Calu3 (cell line): ENCODE measurements at regions not wholly inside any gene's neighbourhood (a gene's known extent, or its start where the extent isn't known, plus 50 kb on each side); places are given as distances from the start of the nearest gene placed in this dataset.
A peak's percentile ranks its signal among the peaks of the same experiment; 100 is the strongest.

Experiments
- BruUV-seq: library from RNA; stranded (reverse); fragments of 400-500 nt; replicated peaks from 2 replicates; lab custom pipeline; 2021; lab: Mats Ljungman, UMichigan
- CTCF ChIA-PET: fragments of 300-600 bp; sonication (Branson Sonifier 250); formaldehyde crosslinking; loops from one replicate; lab custom pipeline; 2022; ENCODE audit warnings: antibody characterized with exemption; lab: Charles Lee
- DNase-seq: peaks from one replicate; pipeline ENCODE4 v3.0.0; 2022
- H3K27ac Mint-ChIP-seq: one replicate; pipeline ENCODE4 v1.8.0; 2022; ENCODE audit warnings: mixed read lengths; ENCODE audit not compliant: unreplicated experiment
- H3K27me3 Mint-ChIP-seq: one replicate; pipeline ENCODE4 v1.8.0; 2022; ENCODE audit warnings: mixed read lengths; ENCODE audit not compliant: unreplicated experiment
- H3K36me3 Mint-ChIP-seq: one replicate; pipeline ENCODE4 v1.8.0; 2022; ENCODE audit warnings: mild to moderate bottlenecking, moderate library complexity, mixed read lengths; ENCODE audit not compliant: insufficient read depth, unreplicated experiment
- H3K4me1 Mint-ChIP-seq: one replicate; pipeline ENCODE4 v1.8.0; 2022; ENCODE audit warnings: mild to moderate bottlenecking, low read depth, mixed read lengths; ENCODE audit not compliant: unreplicated experiment
- H3K4me3 Mint-ChIP-seq: one replicate; pipeline ENCODE4 v1.8.0; 2022; ENCODE audit warnings: mild to moderate bottlenecking, low read depth, moderate library complexity, mixed read lengths; ENCODE audit not compliant: unreplicated experiment
- H3K9me3 Mint-ChIP-seq: one replicate; pipeline ENCODE4 v1.8.0; 2022; ENCODE audit warnings: low read depth, mixed read lengths; ENCODE audit not compliant: unreplicated experiment
- CTCF ChIP-seq: fragments of 200-600 bp; IDR thresholded peaks from one replicate; pipeline ENCODE4 v1.8.0; 2022; ENCODE audit warnings: antibody characterized with exemption; ENCODE audit not compliant: unreplicated experiment
- intact Hi-C: fragments of 100-400 bp; cut with micrococcal nuclease; formaldehyde crosslinking; loops from one replicate; pipeline ENCODE4 v1.10.0; 2022; ENCODE audit not compliant: unreplicated experiment

GRCh38 chr13:103517066-103517767, 451.0 kb upstream of the SLC10A2 start:
- CTCF ChIA-PET: no interaction called here
- no peak for TF ChIP-seq CTCF
- peak overlapping the region; percentile 72 for H3K27ac Mint-ChIP-seq
- H3K4me1 Mint-ChIP-seq: peaks cover 8% of the 10 kb centered on the region
- intact Hi-C loops: no loop called here
- H3K27me3 Mint-ChIP-seq: no peaks in the 10 kb centered on the region
- no TSS peak for BruUV-seq
- no peak overlapping the region for H3K4me3 Mint-ChIP-seq
- H3K36me3 Mint-ChIP-seq: no peaks in the 10 kb centered on the region
- no peaks in the 10 kb centered on the region for H3K9me3 Mint-ChIP-seq
- no peak for DNase-seq

DNA sequence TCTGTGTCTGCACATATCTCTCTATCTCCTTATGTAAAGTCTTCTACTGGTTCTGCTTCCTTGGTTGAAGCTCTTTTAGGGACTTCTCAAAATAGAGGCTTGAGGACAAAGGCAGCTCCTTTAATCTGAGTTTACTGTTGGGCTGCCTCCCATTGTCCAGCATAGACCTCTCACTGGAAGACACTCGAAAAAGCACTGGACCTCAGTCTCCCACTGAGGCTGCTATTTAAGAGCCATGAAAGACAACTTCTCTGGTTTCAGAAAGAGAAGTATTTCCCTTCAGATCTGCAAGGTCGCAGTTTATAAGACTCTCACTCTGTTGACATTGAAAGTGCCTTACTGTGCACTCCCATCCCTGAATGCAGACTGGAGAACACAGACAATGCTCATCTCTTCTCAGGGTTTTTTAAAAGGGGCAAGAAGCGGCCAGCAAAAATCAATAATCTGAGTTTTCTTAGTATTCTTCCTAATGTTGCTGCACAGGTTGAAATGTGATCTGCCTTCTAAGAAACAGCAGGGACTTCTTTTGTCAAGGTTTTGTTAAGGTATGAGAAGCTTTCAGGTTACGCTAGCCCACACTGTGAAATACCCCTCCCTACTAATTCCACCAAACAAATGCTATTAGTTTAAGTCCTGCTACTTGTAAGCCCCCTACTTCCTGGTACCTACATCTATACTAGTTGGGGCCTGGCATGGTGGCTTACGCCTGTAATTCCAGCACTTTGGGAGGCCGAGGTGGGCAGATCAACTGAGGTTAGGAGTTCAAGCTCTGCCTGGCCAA, 450.0 kb upstream of the SLC10A2 start:
- no peak overlapping the region for H3K27ac Mint-ChIP-seq

GRCh38 chr13:103515410-103515809, 449.2 kb upstream of the SLC10A2 start:
- DNase-seq: no peak
- no peak overlapping the region for H3K4me3 Mint-ChIP-seq
- TF ChIP-seq CTCF: no peak
- H3K4me1 Mint-ChIP-seq: peaks cover 8% of the 10 kb centered on the region
- intact Hi-C loops: no loop called here
- H3K36me3 Mint-ChIP-seq: no peaks in the 10 kb centered on the region
- CTCF ChIA-PET: no interaction called here
- H3K9me3 Mint-ChIP-seq: no peaks in the 10 kb centered on the region
- BruUV-seq: no TSS peak
- H3K27ac Mint-ChIP-seq: no peak overlapping the region
- no peaks in the 10 kb centered on the region for H3K27me3 Mint-ChIP-seq

More for the DNA sequence above, 450.0 kb upstream of the SLC10A2 start:
- no TSS peak for BruUV-seq
- no peak for DNase-seq
- intact Hi-C loops: no loop called here
- TF ChIP-seq CTCF: no peak
- Mint-ChIP-seq H3K27me3 (no peaks in the 10 kb centered on the region), H3K9me3 (no peaks in the 10 kb centered on the region), H3K36me3 (no peaks in the 10 kb centered on the region), H3K4me3 (no peak overlapping the region), H3K4me1 (peaks cover 8% of the 10 kb centered on the region)
- CTCF ChIA-PET: no interaction called here

DNA sequence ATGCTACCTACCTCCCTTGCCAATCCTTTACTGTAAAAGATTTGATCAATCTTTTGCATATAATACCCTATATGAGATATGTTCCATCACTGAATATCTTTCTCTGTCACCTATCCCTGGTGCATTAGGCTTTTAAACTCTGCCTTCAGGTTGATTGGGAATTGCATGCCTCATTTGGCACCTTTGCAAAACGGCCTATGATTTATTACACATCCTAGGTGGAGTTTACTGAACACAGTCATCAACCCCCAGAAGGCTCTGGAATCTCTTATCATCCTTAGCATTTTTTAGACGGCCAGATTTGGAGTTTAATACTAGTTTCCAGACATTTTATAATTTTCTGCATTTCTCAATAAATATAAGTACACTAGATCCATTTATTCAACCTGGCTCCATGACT, 448.4 kb upstream of the SLC10A2 start:
- no peak for DNase-seq
- no peaks in the 10 kb centered on the region for H3K9me3 Mint-ChIP-seq
- no peak overlapping the region for H3K27ac Mint-ChIP-seq
- intact Hi-C loops: no loop called here
- no TSS peak for BruUV-seq
- CTCF ChIA-PET: no interaction called here
- H3K4me3 Mint-ChIP-seq: no peak overlapping the region
- TF ChIP-seq CTCF: no peak
- no peaks in the 10 kb centered on the region for H3K27me3 Mint-ChIP-seq
- H3K4me1 Mint-ChIP-seq: peaks cover 8% of the 10 kb centered on the region
- H3K36me3 Mint-ChIP-seq: no peaks in the 10 kb centered on the region
